ENCODE measurements at regions not wholly inside any gene's neighbourhood (a gene's known extent, or its start where the extent isn't known, plus 50 kb on each side); places are given as distances from the start of the nearest gene placed in this dataset.

DNA sequence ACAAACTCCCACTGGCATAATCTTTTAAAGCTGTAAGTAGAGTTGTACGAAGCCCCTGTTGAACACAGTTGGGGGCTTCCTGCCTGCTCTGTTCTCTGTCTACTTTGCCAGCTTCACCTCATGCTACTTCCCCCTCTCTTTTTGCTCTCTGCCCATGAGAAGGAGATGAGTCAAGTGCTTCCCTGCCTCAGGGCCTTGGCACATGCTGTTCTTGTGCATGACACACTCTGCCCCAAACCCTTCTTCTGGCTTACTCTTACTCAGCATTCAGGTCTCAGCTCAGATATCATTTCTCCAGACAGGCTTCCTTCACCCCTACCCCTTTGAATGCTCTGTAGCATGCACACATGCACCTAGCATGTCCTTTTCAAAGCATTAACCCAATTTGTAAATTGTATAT lies 208.8 kb downstream of the FOXD2 start:
- no peak for DNase-seq (ENCODE audit: low spot score)
- no peak for TF ChIP-seq CTCF (IDR thresholded peaks at IDR 0.05)
- H3K27ac Mint-ChIP-seq (ENCODE audit: unreplicated experiment) = no peak overlapping the region
- peaks cover 8% of the 10 kb centered on the region for H3K27me3 Mint-ChIP-seq (ENCODE audit: low read depth)
- H3K36me3 Mint-ChIP-seq (ENCODE audit: low read depth) = no peaks in the 10 kb centered on the region
- peaks cover 28% of the 10 kb centered on the region for H3K4me1 Mint-ChIP-seq (ENCODE audit: low read depth)
- no peak overlapping the region for H3K4me3 Mint-ChIP-seq (ENCODE audit: unreplicated experiment)
- no peaks in the 10 kb centered on the region for H3K9me3 Mint-ChIP-seq (ENCODE audit: low read depth)

GRCh38 chr1:47647327-47647845 lies 209.5 kb downstream of the FOXD2 start:
- no peak for TF ChIP-seq CTCF (IDR thresholded peaks at IDR 0.05)
- Mint-ChIP-seq H3K4me1 (ENCODE audit: low read depth) (peaks cover 31% of the 10 kb centered on the region), H3K36me3 (ENCODE audit: low read depth) (no peaks in the 10 kb centered on the region), H3K27ac (ENCODE audit: unreplicated experiment) (no peak overlapping the region), H3K4me3 (ENCODE audit: unreplicated experiment) (no peak overlapping the region), H3K9me3 (ENCODE audit: low read depth) (no peaks in the 10 kb centered on the region), H3K27me3 (ENCODE audit: low read depth) (peaks cover 8% of the 10 kb centered on the region)
- DNase-seq (ENCODE audit: low spot score) = no peak

- H3K4me1 Mint-ChIP-seq (ENCODE audit: low read depth) = peaks cover 35% of the 10 kb centered on the region
- H3K9me3 Mint-ChIP-seq (ENCODE audit: low read depth) = no peaks in the 10 kb centered on the region
- no peak for TF ChIP-seq CTCF (IDR thresholded peaks at IDR 0.05)
- peak overlapping the region; percentile 86 for H3K27ac Mint-ChIP-seq (ENCODE audit: unreplicated experiment)
- DNase-seq (ENCODE audit: low spot score) = no peak
- H3K27me3 Mint-ChIP-seq (ENCODE audit: low read depth) = peaks cover 7% of the 10 kb centered on the region
- H3K36me3 Mint-ChIP-seq (ENCODE audit: low read depth) = no peaks in the 10 kb centered on the region
- H3K4me3 Mint-ChIP-seq (ENCODE audit: unreplicated experiment) = no peak overlapping the region
Observed at GRCh38 chr1:47650205-47650604, 212.4 kb downstream of the FOXD2 start.

DNA sequence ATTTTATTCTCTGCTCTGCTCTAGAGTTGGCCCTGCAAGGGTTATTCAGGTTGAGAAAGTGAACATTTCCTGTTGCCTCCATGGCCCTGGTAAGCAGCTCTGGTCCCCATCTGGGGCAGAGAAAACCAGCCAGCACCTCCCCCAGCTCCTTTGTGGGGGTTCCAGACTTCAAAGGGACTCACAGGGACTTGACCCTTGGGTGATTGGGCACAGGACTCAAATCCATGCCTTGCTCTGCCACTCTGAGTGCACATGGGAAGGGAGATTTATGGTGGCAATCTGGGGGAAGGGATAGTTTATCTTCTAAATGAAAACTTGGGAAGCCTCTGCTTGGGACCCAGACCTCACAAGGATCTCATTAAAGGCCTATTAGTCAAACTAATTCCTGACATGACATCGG lies 212.8 kb downstream of the FOXD2 start:
- Mint-ChIP-seq H3K27me3 (ENCODE audit: low read depth) (peaks cover 3% of the 10 kb centered on the region), H3K4me1 (ENCODE audit: low read depth) (peaks cover 37% of the 10 kb centered on the region), H3K27ac (ENCODE audit: unreplicated experiment) (peak overlapping the region; percentile 86), H3K36me3 (ENCODE audit: low read depth) (no peaks in the 10 kb centered on the region), H3K4me3 (ENCODE audit: unreplicated experiment) (no peak overlapping the region), H3K9me3 (ENCODE audit: low read depth) (no peaks in the 10 kb centered on the region)
- no peak for TF ChIP-seq CTCF (IDR thresholded peaks at IDR 0.05)
- no peak for DNase-seq (ENCODE audit: low spot score)

- H3K27ac Mint-ChIP-seq (ENCODE audit: unreplicated experiment) = no peak overlapping the region
- TF ChIP-seq CTCF (IDR thresholded peaks at IDR 0.05) = no peak
- no peaks in the 10 kb centered on the region for H3K9me3 Mint-ChIP-seq (ENCODE audit: low read depth)
- no peaks in the 10 kb centered on the region for H3K27me3 Mint-ChIP-seq (ENCODE audit: low read depth)
- H3K4me3 Mint-ChIP-seq (ENCODE audit: unreplicated experiment) = no peak overlapping the region
- DNase-seq (ENCODE audit: low spot score) = no peak
- H3K36me3 Mint-ChIP-seq (ENCODE audit: low read depth) = no peaks in the 10 kb centered on the region
- peaks cover 46% of the 10 kb centered on the region for H3K4me1 Mint-ChIP-seq (ENCODE audit: low read depth)
Observed at GRCh38 chr1:47651311-47652089, 213.7 kb downstream of the FOXD2 start.

Measured in chondrocyte (in vitro differentiated cells).